ENCODE measurements at regions not wholly inside any gene's neighbourhood (a gene's known extent, or its start where the extent isn't known, plus 50 kb on each side); places are given as distances from the start of the nearest gene placed in this dataset.

- TF ChIP-seq IRF3 (IDR thresholded peaks at IDR 0.05; ENCODE audit: low read depth, low read length) (no peak), GABPA (IDR thresholded peaks at IDR 0.05; ENCODE audit: low read depth) (no peak), CTCF (IDR thresholded peaks at IDR 0.05) (no peak), POLR2AphosphoS5 (IDR thresholded peaks at IDR 0.05; ENCODE audit: low read depth, low read length) (no peak), PBX3 (IDR thresholded peaks at IDR 0.05) (no peak)
Observed at GRCh38 chr12:58809064-58809607, 111.2 kb downstream of the LRIG3 start.
